ENCODE measurements at regions not wholly inside any gene's neighbourhood (a gene's known extent, or its start where the extent isn't known, plus 50 kb on each side); places are given as distances from the start of the nearest gene placed in this dataset.

DNA sequence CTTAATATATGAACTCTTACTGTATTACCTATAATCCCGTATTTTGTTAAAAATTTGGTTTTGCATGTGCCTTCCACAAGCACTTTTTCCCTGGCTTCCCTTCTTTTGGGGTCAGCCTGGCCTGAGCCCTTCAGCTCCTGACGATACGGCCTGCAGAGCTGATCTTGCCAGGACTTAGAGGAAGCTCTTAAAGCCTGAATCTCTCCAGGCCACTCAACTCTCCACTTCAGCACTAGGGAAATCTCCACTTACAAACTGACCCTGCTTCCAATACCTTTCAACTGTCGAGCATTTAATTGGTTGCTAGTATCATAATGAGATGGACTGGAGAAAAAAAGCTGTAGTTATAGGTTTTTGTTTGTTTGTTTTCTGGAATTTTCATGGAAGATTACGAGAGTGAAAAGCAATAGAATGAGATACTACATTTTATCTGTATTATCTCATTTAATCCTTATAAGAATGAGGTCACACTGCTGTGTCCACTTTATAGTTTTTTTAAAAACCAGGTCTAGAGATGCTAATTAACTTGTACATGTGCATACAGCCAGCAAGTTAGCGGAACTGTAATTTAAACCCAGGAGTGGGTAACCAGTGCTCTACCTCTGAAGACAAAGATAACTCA lies 54.8 kb downstream of the ZBTB38 start:
- no peak overlapping the region for H4K91ac ChIP-seq (replicated peaks; ENCODE audit: insufficient read length, low read length)
- H2BK15ac ChIP-seq (ENCODE audit: low read length), result no peak overlapping the region
- no peak overlapping the region for H3K56ac ChIP-seq (replicated peaks; ENCODE audit: insufficient read length, low read depth, low read length)
- no peak overlapping the region for H2BK5ac ChIP-seq (ENCODE audit: low read depth, low read length)
- H3K27ac ChIP-seq (ENCODE audit: low read depth, low read length), result no peak overlapping the region
- no peak overlapping the region for H2AFZ ChIP-seq (ENCODE audit: low read length)
- CTCF ChIA-PET (ENCODE audit: partially characterized antibody), result interaction anchor here (0.5 to 15.5 kb wide), 11 partner anchors 8 to 121 kb away, joined by 3 to 205 read pairs (median 4); partner anchors contain the start of gene ZBTB38
- H3K23me2 ChIP-seq (ENCODE audit: low read depth, low read length), result no peaks in the 10 kb centered on the region
- no peaks in the 10 kb centered on the region for H3K79me1 ChIP-seq (ENCODE audit: low read depth, low read length)
- H2BK120ac ChIP-seq (replicated peaks; ENCODE audit: low read depth, low read length), result no peak overlapping the region
- H3K9me3 ChIP-seq (ENCODE audit: insufficient read depth in 2 of 2, low read depth in 1 of 2, low read length in 1 of 2), result no peaks in the 10 kb centered on the region
- no peaks in the 10 kb centered on the region for H4K20me1 ChIP-seq (replicated peaks in 1 of 2; ENCODE audit: control insufficient read depth in 1 of 2, insufficient read depth in 2 of 2, low read length in 2 of 2)
- no peak overlapping the region for H4K5ac ChIP-seq (ENCODE audit: insufficient read length, low read depth, low read length)
- no peak overlapping the region for H3K23ac ChIP-seq (ENCODE audit: insufficient read length)
- H3K79me2 ChIP-seq (ENCODE audit: control insufficient read depth in 1 of 2, insufficient read depth in 2 of 2, low read length in 2 of 2), result no peaks in the 10 kb centered on the region
- no peaks in the 10 kb centered on the region for H3K36me3 ChIP-seq (ENCODE audit: control insufficient read depth in 2 of 4, insufficient read depth in 4 of 4, low read length in 3 of 4)
- no peak overlapping the region for H3K4me3 ChIP-seq (ENCODE audit: extremely low read depth in 1 of 4, insufficient read depth in 2 of 4, low read depth in 3 of 4, low read length in 4 of 4)
- DNase-seq (ENCODE audit: low read depth in 1 of 2, low spot score in 2 of 2), result no peak
- POLR2A ChIA-PET (ENCODE audit: partially characterized antibody), result interaction anchor here (1.8 to 2.1 kb wide), 2 partner anchors 22 to 39 kb away, joined by 4 to 5 read pairs; no protein-coding TSS in a partner anchor
- no peaks in the 10 kb centered on the region for H3K27me3 ChIP-seq (replicated peaks in 1 of 4; ENCODE audit: control insufficient read depth in 3 of 4, extremely low read depth in 1 of 4, insufficient read depth in 3 of 4, low read length in 3 of 4)
- H3K4me1 ChIP-seq (replicated peaks in 1 of 4; ENCODE audit: control insufficient read depth in 3 of 4, insufficient read depth in 4 of 4, low read length in 3 of 4), result peaks cover 0 to 8% (median 0%) of the 10 kb centered on the region in 4 experiments; a peak in 3 of 7 replicates
- H4K8ac ChIP-seq (ENCODE audit: extremely low read depth, insufficient read depth, low read length), result no peak overlapping the region
- H3K9ac ChIP-seq (replicated peaks in 1 of 4; ENCODE audit: extremely low read depth in 1 of 4, low read depth in 3 of 4, low read length in 3 of 4), result no peak overlapping the region
- H3K18ac ChIP-seq (ENCODE audit: extremely low read depth, low read length), result no peak overlapping the region
- H3K4ac ChIP-seq (replicated peaks; ENCODE audit: insufficient read length, low read depth, low read length), result no peak overlapping the region
- no peak overlapping the region for H2AK5ac ChIP-seq (ENCODE audit: low read depth, low read length)
- no peak for FAIRE-seq
- H3K14ac ChIP-seq (ENCODE audit: insufficient read length), result no peak overlapping the region
- no peak overlapping the region for H2BK12ac ChIP-seq (ENCODE audit: low read depth, low read length)
- no peak overlapping the region for H3K4me2 ChIP-seq (ENCODE audit: insufficient read depth in 1 of 2, low read depth in 2 of 2, low read length in 2 of 2)
- H2BK20ac ChIP-seq (ENCODE audit: low read length), result no peak overlapping the region
- 79% methylated on average over 6 of the region's 6 CpGs; no CpG with 5 or more reads in 1 of the 2 experiments for WGBS, 2 experiments (ENCODE audit: extremely low coverage in 1 of 2, insufficient coverage in 1 of 2, insufficient read length in 1 of 2, insufficient replicate concordance in 2 of 2, low coverage in 1 of 2, low lambda C conversion rate in 2 of 2, missing lambda C conversion rate in 1 of 2)
- TF ChIP-seq TBP (IDR thresholded peaks at IDR 0.05; ENCODE audit: low read depth, low read length) (no peak), EZH2 (IDR thresholded peaks at IDR 0.05; ENCODE audit: low read depth, low read length, severe bottlenecking) (no peak), EP300 (IDR thresholded peaks at IDR 0.05; ENCODE audit: borderline replicate concordance in 1 of 2, low read depth in 2 of 2, low read length in 2 of 2) (no peak), TAF7 (optimal IDR thresholded peaks at IDR 0.05; ENCODE audit: borderline replicate concordance, low read depth, low read length) (no peak), NRF1 (IDR thresholded peaks at IDR 0.05; ENCODE audit: low read depth, low read length) (no peak), SIRT6 (IDR thresholded peaks at IDR 0.05; ENCODE audit: low read length) (no peak), SP4 (IDR thresholded peaks at IDR 0.05; ENCODE audit: low read length) (no peak), KDM1A (IDR thresholded peaks at IDR 0.05; ENCODE audit: borderline replicate concordance, low read length) (no peak), EGR1 (IDR thresholded peaks at IDR 0.05; ENCODE audit: borderline replicate concordance, low read depth, low read length) (no peak), YY1 (IDR thresholded peaks at IDR 0.05; ENCODE audit: low read depth, low read length) (no peak), CBX5 (IDR thresholded peaks at IDR 0.05; ENCODE audit: low read depth, low read length) (no peak)
- TF ChIP-seq, protein P1, sequence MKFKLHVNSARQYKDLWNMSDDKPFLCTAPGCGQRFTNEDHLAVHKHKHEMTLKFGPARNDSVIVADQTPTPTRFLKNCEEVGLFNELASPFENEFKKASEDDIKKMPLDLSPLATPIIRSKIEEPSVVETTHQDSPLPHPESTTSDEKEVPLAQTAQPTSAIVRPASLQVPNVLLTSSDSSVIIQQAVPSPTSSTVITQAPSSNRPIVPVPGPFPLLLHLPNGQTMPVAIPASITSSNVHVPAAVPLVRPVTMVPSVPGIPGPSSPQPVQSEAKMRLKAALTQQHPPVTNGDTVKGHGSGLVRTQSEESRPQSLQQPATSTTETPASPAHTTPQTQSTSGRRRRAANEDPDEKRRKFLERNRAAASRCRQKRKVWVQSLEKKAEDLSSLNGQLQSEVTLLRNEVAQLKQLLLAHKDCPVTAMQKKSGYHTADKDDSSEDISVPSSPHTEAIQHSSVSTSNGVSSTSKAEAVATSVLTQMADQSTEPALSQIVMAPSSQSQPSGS (IDR thresholded peaks at IDR 0.05; ENCODE audit: low read length), result no peak
